AML-193 (cell line): ENCODE measurements at regions not wholly inside any gene's neighbourhood (a gene's known extent, or its start where the extent isn't known, plus 50 kb on each side); places are given as distances from the start of the nearest gene placed in this dataset.

Source experiments
- DNase-seq, 2 experiments: peaks; one replicate each; lab custom pipeline; 2025; lab: John Stamatoyannopoulos, UW

DNA sequence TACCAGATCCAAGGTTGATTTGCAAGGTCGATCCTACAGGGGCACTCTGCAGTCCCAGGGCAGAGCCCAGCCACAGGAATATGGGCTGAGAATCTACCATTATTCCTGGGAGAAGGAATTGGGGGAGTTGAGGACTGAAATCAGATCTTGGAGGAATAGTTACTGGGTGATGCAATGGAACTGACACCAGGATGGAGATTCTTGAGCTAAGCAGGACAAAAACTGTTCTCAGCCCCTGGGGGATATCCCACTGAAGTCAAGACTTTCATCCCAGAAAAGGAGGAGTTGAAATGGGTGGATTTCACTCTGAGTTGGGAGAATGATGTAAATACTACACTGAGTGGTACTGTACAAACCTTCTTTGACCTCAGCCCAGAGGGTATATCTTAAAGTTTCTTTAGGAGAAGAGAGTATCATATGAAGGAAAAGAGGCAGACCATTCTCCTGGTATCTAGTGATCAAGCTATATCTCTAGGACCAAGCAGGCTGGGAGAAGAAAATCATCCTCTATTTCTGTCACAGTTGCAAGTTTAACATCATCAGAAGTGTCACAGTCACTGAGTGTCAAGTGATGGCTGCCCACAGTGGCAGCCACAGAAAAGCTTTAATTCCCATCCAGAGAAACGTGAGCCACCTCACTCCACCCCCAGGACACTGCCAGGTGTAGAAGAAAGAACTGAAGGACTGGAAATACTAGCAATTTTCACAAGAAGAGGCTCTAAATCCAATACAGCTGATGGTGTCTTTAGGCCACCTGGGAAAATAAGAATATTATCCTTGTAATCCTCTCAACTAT, 181.9 kb downstream of the NUAK1 start:
- no peak for DNase-seq

DNA sequence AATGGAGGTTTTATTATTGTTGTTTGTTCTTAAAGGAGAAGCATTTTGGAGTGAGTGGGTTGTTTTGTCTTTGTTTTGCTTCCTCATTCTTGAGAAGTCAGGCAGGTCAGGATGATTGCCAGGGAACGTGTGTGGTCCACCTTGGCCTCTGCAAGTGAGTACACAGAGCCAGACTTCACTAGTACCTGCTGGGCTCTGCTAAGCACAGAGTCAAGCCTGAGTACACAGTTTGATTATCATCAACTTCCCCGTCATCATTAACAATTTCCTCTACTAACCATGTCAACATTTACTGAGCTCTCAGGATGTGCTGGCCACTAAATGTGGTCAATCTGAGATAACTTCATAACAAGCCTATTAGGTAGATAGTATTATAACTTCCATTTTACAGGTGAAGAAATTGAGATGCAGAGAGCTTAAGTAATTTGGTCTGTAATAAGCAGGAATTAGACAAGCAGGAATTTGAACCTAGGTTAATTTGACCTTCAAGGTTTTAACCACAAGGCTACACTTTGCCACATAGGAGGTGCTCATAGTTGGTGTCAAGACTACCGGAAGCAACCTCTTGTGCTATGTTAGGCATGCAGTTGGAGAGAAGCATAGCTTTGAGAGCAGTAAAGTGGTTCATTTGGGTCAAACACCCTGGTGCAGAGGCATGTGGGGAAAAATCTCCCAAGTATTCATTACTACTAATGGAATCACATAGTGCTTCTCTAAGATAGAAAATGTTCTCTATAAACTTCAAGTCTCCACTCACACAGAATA, 178.3 kb downstream of the NUAK1 start:
- no peak for DNase-seq

DNA sequence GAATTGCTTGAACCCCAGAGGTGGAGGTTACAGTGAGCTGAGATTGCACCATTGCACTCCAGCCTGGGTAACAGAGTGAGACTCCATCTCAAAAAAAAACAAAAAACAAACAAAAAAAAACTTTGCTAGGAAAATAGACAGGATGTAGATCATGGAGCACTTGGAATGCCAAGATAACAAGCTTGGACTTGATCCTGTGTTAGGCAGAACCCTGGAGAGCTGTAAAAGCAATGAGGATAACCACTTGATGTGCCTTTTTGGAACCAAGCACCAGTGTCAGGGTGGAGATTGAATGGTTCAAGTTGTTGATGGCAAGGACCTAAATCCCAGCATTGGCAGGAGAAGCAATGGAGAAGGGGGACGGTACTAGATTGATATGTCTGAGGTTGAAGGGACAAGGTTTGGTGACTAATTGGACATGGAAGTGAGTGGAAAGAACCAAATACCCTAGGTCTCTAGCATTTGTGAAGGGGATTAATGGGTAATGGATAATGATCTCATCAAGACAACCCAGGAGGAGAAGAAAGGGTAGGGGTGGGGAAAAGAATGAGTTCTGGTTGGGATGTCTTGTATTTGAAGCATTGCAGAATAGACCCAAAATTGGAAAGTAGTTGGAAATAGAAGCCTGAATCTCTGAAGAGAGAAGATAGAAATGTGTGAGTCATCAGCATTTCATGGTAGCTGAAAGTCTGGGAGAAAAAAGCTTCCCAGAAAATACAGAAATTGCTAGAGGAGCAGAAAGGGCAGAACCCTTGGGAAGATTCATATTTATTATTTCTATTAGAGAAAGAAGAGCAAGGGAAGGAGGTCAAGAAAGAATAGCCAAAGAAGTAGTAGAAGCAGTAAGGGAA, 176.7 kb downstream of the NUAK1 start:
- no peak for DNase-seq

- no peak for DNase-seq
These were observed 171.5 kb downstream of the NUAK1 start for GRCh38 chr12:105967038-105967776.

DNA sequence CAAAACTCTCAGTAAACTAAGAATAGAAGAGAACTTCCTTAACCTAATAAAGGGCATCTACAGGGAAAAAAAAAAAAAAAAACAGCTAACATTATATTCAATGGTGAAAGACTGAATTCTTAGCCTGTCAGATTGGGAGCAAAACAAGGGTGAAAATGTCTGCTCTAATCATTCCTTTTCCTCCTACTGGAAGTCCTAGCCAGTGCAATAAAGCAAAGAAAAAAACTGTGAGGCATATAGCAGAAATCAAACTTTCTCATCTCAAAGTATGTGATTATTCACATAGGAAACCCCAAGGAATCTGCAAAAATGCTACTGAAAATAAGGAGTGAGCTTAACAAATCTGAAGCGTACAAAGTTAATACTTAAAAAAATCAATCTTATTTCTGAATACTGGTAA, 170.7 kb downstream of the NUAK1 start:
- no peak for DNase-seq

GRCh38 chr12:105970885-105971284, 167.9 kb downstream of the NUAK1 start:
- DNase-seq: no peak

DNA sequence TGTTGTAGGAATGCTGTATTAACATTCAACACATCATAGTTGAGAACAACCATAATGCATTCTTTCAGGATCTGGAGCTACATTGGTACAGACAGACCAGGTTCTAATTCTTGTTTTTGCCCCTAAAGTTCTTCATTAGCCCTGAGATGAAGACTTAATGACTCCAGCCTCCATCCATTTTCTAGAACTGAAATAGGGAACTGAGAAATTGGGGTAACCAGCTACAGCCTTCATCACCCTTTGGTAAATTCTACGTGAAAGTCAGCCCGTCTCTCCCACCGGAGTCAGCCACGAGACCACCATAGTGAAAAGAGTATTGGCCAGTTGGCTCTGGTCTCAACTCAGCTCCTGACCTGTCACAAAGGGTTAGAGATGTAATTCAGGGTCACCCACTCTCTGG, 164.0 kb downstream of the NUAK1 start:
- no peak for DNase-seq

DNA sequence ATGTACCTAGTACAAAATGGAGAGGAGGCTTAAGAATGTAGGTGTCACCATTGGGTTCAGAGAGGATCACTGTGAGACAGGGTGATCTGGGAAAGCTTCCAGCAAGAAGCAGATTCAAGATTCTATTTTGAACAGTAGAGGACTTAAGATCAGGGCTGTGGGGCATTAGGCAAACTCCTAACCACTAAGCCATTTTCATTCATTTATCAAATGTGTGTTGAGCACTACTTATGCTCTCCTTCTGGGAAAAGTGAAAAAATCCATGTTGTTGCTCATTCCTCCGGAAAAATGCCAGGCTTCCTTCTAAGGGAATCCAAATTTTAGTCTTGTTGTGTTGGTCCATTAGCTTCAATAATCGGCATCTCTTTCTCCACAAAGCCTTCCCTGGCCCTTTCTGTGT, 163.4 kb downstream of the NUAK1 start:
- no peak for DNase-seq

GRCh38 chr12:105977236-105977635, 161.5 kb downstream of the NUAK1 start:
- no peak for DNase-seq

- no peak for DNase-seq
These were observed 161.1 kb downstream of the NUAK1 start for GRCh38 chr12:105977652-105978051.

GRCh38 chr12:105978276-105978675, 160.5 kb downstream of the NUAK1 start:
- DNase-seq: no peak

- DNase-seq: no peak
These were observed 160.1 kb downstream of the NUAK1 start for GRCh38 chr12:105978686-105979085.

DNA sequence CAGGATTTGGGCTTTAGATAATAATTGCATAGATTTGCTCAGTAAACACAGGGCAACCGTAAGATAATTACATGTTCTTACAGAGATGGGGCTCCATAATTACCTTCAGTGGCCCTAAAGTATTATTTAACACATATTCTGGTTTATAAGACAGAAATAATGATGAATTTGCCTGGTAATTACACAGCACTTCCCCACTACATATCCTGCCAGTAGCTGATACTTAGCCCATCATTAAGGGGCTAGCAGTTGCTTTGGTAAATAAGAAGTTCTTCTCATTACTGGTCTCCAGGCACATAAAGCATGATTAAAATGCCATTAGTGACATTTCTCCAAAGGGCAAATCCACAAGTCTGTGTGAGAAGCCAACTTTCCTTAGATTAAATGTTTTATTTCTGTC, 158.7 kb downstream of the NUAK1 start:
- DNase-seq: no peak

DNA sequence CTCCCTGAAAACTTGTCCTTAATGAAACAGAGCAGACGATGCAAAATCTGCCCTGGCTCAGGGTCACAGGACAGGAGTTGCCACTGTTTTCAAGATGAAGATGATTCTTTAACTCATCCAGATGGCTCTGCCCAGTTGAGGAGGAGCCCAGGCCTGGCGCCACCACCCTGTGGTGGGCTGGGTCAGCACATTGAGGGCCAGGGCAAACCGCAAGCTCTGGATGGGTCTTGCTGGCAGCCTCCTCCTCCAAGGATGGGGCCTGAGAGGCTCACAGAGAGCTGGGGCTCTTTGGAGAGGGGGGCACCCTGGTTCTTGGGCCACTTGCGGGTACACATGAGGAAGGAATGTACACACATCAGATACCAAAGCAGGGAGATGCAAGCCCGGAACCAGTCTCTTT, 158.2 kb downstream of the NUAK1 start:
- no peak for DNase-seq

- DNase-seq: no peak
These were observed 156.7 kb downstream of the NUAK1 start for GRCh38 chr12:105982022-105982421.

DNA sequence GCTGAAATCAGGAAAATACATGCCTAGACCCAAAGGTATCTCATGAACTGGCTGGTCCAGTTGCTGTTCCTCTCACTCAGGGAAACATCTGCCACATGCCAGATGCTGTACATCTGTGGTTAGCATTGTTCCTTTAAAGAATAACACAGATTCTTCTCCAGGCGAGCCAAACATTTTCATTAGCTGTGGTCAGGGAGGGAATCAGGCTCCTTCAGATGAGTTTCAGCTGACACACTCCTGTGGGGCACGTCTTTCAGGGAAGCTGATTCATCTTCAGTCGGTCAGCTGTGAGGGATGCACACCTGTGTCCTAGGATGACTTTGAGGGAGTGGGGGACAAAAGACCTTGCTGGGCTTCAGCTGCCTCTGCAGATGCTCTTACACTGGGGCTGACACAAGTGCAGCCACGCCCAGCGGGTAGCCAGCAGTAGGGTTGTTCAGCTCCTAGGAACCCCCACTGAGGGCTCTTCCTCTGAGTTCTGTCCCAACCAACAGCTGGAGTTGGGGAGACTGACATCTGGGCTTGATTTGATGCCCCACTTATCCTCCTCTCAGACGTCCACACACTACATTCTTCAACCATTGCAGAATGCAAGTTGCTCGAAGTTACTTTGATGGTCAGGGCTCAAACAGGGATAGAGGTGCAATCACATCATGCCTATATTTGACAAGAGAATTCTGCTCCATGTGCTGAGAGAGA, 155.0 kb downstream of the NUAK1 start:
- no peak for DNase-seq

DNA sequence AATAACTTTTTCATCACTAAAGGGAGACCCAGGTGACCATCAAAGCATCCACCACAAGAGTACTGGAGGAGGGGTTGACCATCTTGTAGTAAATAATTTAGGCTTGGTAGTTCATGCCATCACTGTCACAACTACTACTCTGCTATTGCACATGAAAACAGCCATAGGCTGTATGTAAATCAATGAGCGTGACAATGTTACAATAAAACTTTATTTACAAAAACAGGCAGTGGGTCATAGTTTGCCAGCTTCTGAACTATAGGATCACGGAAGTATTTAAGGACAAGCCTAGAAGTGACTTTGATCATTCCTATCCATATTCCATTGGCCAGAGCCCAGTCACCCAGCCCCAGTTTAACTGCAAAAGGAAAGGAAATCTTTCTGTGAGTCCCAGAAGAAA, 153.4 kb downstream of the NUAK1 start:
- DNase-seq: no peak

DNA sequence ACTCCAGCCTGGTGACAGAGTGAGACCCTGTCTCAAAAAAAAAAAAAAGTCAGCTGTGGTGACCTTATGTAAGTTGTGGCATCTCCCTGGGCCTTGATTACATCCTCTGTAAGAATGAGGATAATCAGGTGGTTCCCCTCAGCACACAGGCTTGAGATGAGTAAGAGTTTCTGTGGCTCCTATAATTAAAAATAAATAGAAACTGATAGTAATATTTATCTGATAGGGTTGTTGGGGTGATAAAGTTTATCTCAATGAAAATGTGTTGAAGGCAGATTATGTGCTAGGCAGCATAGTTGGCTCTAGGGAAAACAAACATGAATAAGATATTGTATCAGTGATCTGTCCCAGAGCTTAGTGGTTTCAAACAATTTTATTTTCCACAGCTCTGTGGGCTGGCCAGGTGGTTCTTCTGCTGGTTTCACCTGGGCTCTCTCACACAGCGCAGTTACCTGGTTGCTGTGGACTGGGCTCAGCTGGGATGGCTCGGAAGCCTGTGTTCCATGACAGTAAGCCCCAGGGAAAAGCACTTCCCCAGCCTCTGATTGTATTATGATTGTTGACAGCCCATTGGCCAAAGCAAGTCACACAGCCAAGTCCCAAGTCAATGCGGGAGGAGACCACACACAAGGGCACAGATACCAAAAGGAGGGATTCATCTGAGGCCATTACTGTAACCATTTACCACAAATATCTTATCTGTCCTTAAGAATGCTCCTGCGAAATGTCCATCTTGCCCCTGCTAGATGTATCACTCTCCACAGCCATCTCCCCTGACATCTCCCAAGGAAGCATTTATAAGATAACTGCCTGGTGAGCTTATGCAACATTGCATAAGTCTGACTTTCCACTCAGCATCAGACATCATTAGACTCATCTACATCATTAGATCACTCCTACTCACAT, 151.7 kb downstream of the NUAK1 start:
- DNase-seq: no peak

- DNase-seq: no peak
These were observed 151.1 kb downstream of the NUAK1 start for GRCh38 chr12:105987685-105988035.
